ENCODE measurements at regions not wholly inside any gene's neighbourhood (a gene's known extent, or its start where the extent isn't known, plus 50 kb on each side); places are given as distances from the start of the nearest gene placed in this dataset.

- H3K9me2 ChIP-seq (ENCODE audit: insufficient read depth, low read length) = no peaks in the 10 kb centered on the region
- H3K9me3 ChIP-seq (ENCODE audit: low read length) = no peaks in the 10 kb centered on the region
- H3K4me3 ChIP-seq (ENCODE audit: low read length) = no peak overlapping the region
- H3K79me2 ChIP-seq (replicated peaks; ENCODE audit: insufficient read depth, low read length) = no peaks in the 10 kb centered on the region
- H3K36me3 ChIP-seq (ENCODE audit: insufficient read depth, low read length) = no peaks in the 10 kb centered on the region
- no peaks in the 10 kb centered on the region for H3K27me3 ChIP-seq (ENCODE audit: insufficient read depth, low read depth, low read length)
- no peak for TF ChIP-seq RAD21 (conservative IDR thresholded peaks at IDR 0.05)
- no peak for TF ChIP-seq CTCF (IDR thresholded peaks at IDR 0.05; ENCODE audit: poor library complexity, severe bottlenecking)
- TF ChIP-seq EZH2 (IDR thresholded peaks at IDR 0.05; ENCODE audit: borderline replicate concordance, insufficient read depth, low read length, poor library complexity, severe bottlenecking) = no peak
- TF ChIP-seq TAF1 (IDR thresholded peaks at IDR 0.05; ENCODE audit: low read depth) = no peak
- no peak for TF ChIP-seq SMC3 (conservative IDR thresholded peaks at IDR 0.05; ENCODE audit: poor library complexity)
- TF ChIP-seq REST (IDR thresholded peaks at IDR 0.05; ENCODE audit: borderline replicate concordance) = no peak
- TF ChIP-seq MXI1 (conservative IDR thresholded peaks at IDR 0.05; ENCODE audit: poor library complexity, severe bottlenecking) = no peak
- TF ChIP-seq POLR2AphosphoS5 (IDR thresholded peaks at IDR 0.05) = no peak
- no peak for TF ChIP-seq EP300 (conservative IDR thresholded peaks at IDR 0.05; ENCODE audit: poor library complexity, severe bottlenecking)
- H3K27ac ChIP-seq (ENCODE audit: low read length) = no peak overlapping the region
- H3K4me2 ChIP-seq (ENCODE audit: low read length) = no peak overlapping the region
- H2AFZ ChIP-seq (ENCODE audit: low read depth, low read length) = no peak overlapping the region
- H3F3A ChIP-seq (ENCODE audit: insufficient read depth, low read length, poor library complexity, severe bottlenecking) = no peaks in the 10 kb centered on the region
- no peak overlapping the region for H3K9ac ChIP-seq (ENCODE audit: low read length)
- no peaks in the 10 kb centered on the region for H4K20me1 ChIP-seq (ENCODE audit: insufficient read depth)
Observed at GRCh38 chr12:16103851-16104250, 173.6 kb downstream of the SLC15A5 start.

GRCh38 chr12:16100206-16100605 is 177.3 kb downstream of the SLC15A5 start:
- no peak for TF ChIP-seq EP300 (conservative IDR thresholded peaks at IDR 0.05; ENCODE audit: poor library complexity, severe bottlenecking)
- no peak for TF ChIP-seq REST (IDR thresholded peaks at IDR 0.05; ENCODE audit: borderline replicate concordance)
- TF ChIP-seq RAD21 (conservative IDR thresholded peaks at IDR 0.05) = no peak
- Histone ChIP-seq H3F3A (ENCODE audit: insufficient read depth, low read length, poor library complexity, severe bottlenecking) (no peaks in the 10 kb centered on the region), H3K9me2 (ENCODE audit: insufficient read depth, low read length) (no peaks in the 10 kb centered on the region), H4K20me1 (ENCODE audit: insufficient read depth) (no peaks in the 10 kb centered on the region), H3K9ac (ENCODE audit: low read length) (no peak overlapping the region), H3K9me3 (ENCODE audit: low read length) (no peaks in the 10 kb centered on the region), H3K4me2 (ENCODE audit: low read length) (no peak overlapping the region), H3K27me3 (ENCODE audit: insufficient read depth, low read depth, low read length) (no peaks in the 10 kb centered on the region), H3K4me3 (ENCODE audit: low read length) (no peak overlapping the region), H2AFZ (ENCODE audit: low read depth, low read length) (no peak overlapping the region), H3K36me3 (ENCODE audit: insufficient read depth, low read length) (no peaks in the 10 kb centered on the region), H3K27ac (ENCODE audit: low read length) (no peak overlapping the region), H3K79me2 (replicated peaks; ENCODE audit: insufficient read depth, low read length) (no peaks in the 10 kb centered on the region)

Data from neural cell (in vitro differentiated cells).